ENCODE measurements at regions not wholly inside any gene's neighbourhood (a gene's known extent, or its start where the extent isn't known, plus 50 kb on each side); places are given as distances from the start of the nearest gene placed in this dataset.
A peak's percentile ranks its signal among the peaks of the same experiment; 100 is the strongest.

DNA sequence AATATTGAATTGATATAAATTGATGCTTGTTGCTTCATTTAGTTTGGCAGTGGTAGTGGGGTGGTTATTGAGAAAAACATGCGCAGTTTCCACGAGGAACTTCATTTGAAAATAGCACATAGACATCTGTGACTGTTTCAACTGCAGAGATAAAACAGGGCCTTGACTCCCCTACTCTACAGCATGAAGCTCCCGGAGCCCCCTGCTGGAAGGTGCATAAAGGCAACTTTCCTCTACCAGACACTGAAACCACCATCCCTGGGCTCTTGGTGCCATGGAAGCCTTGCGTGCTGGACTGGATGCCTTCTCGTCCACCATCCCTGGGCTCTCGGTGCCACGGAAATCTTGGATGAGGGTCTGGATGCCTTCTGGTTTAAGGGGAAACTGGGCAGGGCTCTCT lies 195.9 kb downstream of the CSNK2A3 start:
- ATAC-seq: peak; percentile 89
- TF ChIP-seq TCF4 (CRISPR knock-in tag; IDR thresholded peaks at IDR 0.05; ENCODE audit: borderline replicate concordance) (no peak), ZNF8 (CRISPR knock-in tag; IDR thresholded peaks at IDR 0.05) (no peak), ARNTL (CRISPR knock-in tag; IDR thresholded peaks at IDR 0.05; ENCODE audit: borderline replicate concordance, low read depth) (no peak), ISL1 (CRISPR knock-in tag; IDR thresholded peaks at IDR 0.05) (no peak), TOX (CRISPR knock-in tag; IDR thresholded peaks at IDR 0.05; ENCODE audit: borderline replicate concordance) (no peak), SNAI2 (CRISPR knock-in tag; IDR thresholded peaks at IDR 0.05) (no peak), RARB (CRISPR knock-in tag; IDR thresholded peaks at IDR 0.05) (no peak), OSR1 (CRISPR knock-in tag; IDR thresholded peaks at IDR 0.05) (no peak), ZFP30 (CRISPR knock-in tag; IDR thresholded peaks at IDR 0.05) (no peak), CSDC2 (CRISPR knock-in tag; IDR thresholded peaks at IDR 0.05) (no peak), ZC3H10 (CRISPR knock-in tag; IDR thresholded peaks at IDR 0.05) (no peak), ESRRG (CRISPR knock-in tag; IDR thresholded peaks at IDR 0.05) (no peak), ZNF70 (CRISPR knock-in tag; IDR thresholded peaks at IDR 0.05) (no peak), ZFP3 (CRISPR knock-in tag; IDR thresholded peaks at IDR 0.05) (no peak), BACH2 (CRISPR knock-in tag; IDR thresholded peaks at IDR 0.05; ENCODE audit: borderline replicate concordance) (no peak)
- TF ChIP-seq, protein P1, sequence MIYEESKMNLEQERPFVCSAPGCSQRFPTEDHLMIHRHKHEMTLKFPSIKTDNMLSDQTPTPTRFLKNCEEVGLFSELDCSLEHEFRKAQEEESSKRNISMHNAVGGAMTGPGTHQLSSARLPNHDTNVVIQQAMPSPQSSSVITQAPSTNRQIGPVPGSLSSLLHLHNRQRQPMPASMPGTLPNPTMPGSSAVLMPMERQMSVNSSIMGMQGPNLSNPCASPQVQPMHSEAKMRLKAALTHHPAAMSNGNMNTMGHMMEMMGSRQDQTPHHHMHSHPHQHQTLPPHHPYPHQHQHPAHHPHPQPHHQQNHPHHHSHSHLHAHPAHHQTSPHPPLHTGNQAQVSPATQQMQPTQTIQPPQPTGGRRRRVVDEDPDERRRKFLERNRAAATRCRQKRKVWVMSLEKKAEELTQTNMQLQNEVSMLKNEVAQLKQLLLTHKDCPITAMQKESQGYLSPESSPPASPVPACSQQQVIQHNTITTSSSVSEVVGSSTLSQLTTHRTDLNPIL (CRISPR knock-in tag; IDR thresholded peaks at IDR 0.05; ENCODE audit: low read depth): no peak
- TF ChIP-seq, protein P2, sequence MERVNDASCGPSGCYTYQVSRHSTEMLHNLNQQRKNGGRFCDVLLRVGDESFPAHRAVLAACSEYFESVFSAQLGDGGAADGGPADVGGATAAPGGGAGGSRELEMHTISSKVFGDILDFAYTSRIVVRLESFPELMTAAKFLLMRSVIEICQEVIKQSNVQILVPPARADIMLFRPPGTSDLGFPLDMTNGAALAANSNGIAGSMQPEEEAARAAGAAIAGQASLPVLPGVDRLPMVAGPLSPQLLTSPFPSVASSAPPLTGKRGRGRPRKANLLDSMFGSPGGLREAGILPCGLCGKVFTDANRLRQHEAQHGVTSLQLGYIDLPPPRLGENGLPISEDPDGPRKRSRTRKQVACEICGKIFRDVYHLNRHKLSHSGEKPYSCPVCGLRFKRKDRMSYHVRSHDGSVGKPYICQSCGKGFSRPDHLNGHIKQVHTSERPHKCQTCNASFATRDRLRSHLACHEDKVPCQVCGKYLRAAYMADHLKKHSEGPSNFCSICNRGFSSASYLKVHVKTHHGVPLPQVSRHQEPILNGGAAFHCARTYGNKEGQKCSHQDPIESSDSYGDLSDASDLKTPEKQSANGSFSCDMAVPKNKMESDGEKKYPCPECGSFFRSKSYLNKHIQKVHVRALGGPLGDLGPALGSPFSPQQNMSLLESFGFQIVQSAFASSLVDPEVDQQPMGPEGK (CRISPR knock-in tag; IDR thresholded peaks at IDR 0.05; ENCODE audit: borderline replicate concordance): no peak

DNA sequence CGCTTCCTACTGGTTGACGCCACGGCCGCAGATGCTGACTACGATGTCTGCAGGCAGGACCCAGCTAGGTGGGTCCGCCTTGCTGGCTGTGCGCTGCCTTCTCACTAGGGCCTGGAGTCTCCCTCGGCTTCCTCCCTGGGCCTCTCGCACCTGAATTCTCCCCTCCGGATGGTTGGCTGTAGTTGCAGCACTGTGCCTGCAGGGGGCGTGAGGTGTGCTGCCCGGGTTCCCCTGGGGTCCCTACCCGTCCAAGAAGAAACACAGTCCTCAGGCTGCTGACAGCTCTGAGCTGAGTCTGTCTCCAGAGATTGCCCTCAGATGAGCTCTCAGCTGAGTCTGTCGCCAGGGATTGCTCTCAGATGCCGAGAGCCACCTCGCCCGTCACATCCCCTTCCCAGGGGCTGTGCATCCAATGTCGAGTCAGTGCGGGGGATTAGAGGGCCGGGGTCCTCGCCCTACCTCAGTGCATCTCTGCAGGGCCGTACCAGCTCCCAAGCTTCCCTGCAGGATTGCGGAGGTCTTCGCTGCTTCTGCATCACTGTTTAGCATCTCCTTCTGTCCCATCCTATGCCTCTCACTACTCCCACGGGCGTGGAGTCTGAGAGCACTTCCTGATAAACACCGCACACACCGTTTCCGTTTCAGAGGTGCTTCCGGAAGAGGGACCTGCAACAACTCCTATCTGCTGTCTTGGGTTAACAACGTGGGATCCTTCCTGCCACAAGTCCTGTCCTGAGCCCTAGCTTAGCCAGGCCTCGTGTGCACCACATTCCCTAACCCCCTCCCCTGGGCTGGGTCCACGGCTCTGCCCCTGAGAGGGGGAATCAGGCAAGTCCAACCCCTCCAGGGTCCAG lies 196.9 kb downstream of the CSNK2A3 start:
- peak; percentile 55; the same call in 2 of the 3 replicates for ATAC-seq
- TF ChIP-seq, protein P1 (CRISPR knock-in tag; IDR thresholded peaks at IDR 0.05; ENCODE audit: low read depth): no peak
- TF ChIP-seq, protein P3, sequence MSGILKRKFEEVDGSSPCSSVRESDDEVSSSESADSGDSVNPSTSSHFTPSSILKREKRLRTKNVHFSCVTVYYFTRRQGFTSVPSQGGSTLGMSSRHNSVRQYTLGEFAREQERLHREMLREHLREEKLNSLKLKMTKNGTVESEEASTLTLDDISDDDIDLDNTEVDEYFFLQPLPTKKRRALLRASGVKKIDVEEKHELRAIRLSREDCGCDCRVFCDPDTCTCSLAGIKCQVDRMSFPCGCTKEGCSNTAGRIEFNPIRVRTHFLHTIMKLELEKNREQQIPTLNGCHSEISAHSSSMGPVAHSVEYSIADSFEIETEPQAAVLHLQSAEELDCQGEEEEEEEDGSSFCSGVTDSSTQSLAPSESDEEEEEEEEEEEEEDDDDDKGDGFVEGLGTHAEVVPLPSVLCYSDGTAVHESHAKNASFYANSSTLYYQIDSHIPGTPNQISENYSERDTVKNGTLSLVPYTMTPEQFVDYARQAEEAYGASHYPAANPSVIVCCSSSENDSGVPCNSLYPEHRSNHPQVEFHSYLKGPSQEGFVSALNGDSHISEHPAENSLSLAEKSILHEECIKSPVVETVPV (CRISPR knock-in tag; IDR thresholded peaks at IDR 0.05): no peak
- no peak for TF ChIP-seq PPARA (CRISPR knock-in tag; IDR thresholded peaks at IDR 0.05; ENCODE audit: borderline replicate concordance)
- no peak for TF ChIP-seq OSR1 (CRISPR knock-in tag; IDR thresholded peaks at IDR 0.05)
- TF ChIP-seq ARNTL (CRISPR knock-in tag; IDR thresholded peaks at IDR 0.05; ENCODE audit: borderline replicate concordance, low read depth): no peak
- TF ChIP-seq, protein P4, sequence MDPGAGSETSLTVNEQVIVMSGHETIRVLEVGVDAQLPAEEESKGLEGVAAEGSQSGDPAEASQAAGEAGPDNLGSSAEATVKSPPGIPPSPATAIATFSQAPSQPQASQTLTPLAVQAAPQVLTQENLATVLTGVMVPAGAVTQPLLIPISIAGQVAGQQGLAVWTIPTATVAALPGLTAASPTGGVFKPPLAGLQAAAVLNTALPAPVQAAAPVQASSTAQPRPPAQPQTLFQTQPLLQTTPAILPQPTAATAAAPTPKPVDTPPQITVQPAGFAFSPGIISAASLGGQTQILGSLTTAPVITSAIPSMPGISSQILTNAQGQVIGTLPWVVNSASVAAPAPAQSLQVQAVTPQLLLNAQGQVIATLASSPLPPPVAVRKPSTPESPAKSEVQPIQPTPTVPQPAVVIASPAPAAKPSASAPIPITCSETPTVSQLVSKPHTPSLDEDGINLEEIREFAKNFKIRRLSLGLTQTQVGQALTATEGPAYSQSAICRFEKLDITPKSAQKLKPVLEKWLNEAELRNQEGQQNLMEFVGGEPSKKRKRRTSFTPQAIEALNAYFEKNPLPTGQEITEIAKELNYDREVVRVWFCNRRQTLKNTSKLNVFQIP (CRISPR knock-in tag; IDR thresholded peaks at IDR 0.05; ENCODE audit: borderline replicate concordance, low read depth): no peak
- TF ChIP-seq ISL1 (CRISPR knock-in tag; IDR thresholded peaks at IDR 0.05): no peak
- no peak for TF ChIP-seq ZFP3 (CRISPR knock-in tag; IDR thresholded peaks at IDR 0.05)
- no peak for TF ChIP-seq TOX (CRISPR knock-in tag; IDR thresholded peaks at IDR 0.05; ENCODE audit: borderline replicate concordance)
- TF ChIP-seq ZNF565 (CRISPR knock-in tag; conservative IDR thresholded peaks at IDR 0.05; ENCODE audit: low read depth): no peak
- TF ChIP-seq, protein P2 (CRISPR knock-in tag; IDR thresholded peaks at IDR 0.05; ENCODE audit: borderline replicate concordance): no peak
- no peak for TF ChIP-seq TCF4 (CRISPR knock-in tag; IDR thresholded peaks at IDR 0.05; ENCODE audit: borderline replicate concordance)

Data from SK-N-SH treated with all-trans-retinoic acid at 6 μM for 48 hours (cell line).